ENCODE measurements at regions not wholly inside any gene's neighbourhood (a gene's known extent, or its start where the extent isn't known, plus 50 kb on each side); places are given as distances from the start of the nearest gene placed in this dataset.
"Not testable (repeated sequence)": the region's sequence is repeated elsewhere in the genome, so short reads cannot be mapped to it uniquely, and the experiment has no call there.

DNA sequence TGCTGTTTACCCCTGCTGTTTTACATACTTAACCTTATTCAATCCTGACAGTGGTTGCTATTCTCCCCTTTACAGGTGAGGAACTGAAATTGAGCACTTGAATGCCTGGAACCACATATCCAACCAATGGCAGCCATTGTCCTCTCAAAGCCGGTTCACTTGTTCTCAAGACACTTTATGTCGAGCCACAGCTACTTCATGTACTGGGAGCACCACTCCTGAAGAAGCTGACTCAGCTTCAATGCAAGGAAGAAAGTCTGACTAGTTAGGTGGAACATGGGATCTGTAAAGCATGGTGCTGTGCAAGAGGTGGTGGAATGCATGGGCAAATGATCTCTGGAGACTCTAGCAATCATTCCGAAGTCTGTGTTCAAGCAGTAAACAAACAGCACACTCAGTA is 113.9 kb upstream of the CPM start (continued):
- TF ChIP-seq, protein P1, sequence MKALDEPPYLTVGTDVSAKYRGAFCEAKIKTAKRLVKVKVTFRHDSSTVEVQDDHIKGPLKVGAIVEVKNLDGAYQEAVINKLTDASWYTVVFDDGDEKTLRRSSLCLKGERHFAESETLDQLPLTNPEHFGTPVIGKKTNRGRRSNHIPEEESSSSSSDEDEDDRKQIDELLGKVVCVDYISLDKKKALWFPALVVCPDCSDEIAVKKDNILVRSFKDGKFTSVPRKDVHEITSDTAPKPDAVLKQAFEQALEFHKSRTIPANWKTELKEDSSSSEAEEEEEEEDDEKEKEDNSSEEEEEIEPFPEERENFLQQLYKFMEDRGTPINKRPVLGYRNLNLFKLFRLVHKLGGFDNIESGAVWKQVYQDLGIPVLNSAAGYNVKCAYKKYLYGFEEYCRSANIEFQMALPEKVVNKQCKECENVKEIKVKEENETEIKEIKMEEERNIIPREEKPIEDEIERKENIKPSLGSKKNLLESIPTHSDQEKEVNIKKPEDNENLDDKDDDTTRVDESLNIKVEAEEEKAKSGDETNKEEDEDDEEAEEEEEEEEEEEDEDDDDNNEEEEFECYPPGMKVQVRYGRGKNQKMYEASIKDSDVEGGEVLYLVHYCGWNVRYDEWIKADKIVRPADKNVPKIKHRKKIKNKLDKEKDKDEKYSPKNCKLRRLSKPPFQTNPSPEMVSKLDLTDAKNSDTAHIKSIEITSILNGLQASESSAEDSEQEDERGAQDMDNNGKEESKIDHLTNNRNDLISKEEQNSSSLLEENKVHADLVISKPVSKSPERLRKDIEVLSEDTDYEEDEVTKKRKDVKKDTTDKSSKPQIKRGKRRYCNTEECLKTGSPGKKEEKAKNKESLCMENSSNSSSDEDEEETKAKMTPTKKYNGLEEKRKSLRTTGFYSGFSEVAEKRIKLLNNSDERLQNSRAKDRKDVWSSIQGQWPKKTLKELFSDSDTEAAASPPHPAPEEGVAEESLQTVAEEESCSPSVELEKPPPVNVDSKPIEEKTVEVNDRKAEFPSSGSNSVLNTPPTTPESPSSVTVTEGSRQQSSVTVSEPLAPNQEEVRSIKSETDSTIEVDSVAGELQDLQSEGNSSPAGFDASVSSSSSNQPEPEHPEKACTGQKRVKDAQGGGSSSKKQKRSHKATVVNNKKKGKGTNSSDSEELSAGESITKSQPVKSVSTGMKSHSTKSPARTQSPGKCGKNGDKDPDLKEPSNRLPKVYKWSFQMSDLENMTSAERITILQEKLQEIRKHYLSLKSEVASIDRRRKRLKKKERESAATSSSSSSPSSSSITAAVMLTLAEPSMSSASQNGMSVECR (CRISPR knock-in tag; IDR thresholded peaks at IDR 0.05; ENCODE audit: borderline replicate concordance), result no peak
- TF ChIP-seq, protein P2, sequence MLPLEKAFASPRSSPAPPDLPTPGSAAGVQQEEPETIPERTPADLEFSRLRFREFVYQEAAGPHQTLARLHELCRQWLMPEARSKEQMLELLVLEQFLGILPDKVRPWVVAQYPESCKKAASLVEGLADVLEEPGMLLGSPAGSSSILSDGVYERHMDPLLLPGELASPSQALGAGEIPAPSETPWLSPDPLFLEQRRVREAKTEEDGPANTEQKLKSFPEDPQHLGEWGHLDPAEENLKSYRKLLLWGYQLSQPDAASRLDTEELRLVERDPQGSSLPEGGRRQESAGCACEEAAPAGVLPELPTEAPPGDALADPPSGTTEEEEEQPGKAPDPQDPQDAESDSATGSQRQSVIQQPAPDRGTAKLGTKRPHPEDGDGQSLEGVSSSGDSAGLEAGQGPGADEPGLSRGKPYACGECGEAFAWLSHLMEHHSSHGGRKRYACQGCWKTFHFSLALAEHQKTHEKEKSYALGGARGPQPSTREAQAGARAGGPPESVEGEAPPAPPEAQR (CRISPR knock-in tag; IDR thresholded peaks at IDR 0.05), result no peak
- TF ChIP-seq, protein P3, sequence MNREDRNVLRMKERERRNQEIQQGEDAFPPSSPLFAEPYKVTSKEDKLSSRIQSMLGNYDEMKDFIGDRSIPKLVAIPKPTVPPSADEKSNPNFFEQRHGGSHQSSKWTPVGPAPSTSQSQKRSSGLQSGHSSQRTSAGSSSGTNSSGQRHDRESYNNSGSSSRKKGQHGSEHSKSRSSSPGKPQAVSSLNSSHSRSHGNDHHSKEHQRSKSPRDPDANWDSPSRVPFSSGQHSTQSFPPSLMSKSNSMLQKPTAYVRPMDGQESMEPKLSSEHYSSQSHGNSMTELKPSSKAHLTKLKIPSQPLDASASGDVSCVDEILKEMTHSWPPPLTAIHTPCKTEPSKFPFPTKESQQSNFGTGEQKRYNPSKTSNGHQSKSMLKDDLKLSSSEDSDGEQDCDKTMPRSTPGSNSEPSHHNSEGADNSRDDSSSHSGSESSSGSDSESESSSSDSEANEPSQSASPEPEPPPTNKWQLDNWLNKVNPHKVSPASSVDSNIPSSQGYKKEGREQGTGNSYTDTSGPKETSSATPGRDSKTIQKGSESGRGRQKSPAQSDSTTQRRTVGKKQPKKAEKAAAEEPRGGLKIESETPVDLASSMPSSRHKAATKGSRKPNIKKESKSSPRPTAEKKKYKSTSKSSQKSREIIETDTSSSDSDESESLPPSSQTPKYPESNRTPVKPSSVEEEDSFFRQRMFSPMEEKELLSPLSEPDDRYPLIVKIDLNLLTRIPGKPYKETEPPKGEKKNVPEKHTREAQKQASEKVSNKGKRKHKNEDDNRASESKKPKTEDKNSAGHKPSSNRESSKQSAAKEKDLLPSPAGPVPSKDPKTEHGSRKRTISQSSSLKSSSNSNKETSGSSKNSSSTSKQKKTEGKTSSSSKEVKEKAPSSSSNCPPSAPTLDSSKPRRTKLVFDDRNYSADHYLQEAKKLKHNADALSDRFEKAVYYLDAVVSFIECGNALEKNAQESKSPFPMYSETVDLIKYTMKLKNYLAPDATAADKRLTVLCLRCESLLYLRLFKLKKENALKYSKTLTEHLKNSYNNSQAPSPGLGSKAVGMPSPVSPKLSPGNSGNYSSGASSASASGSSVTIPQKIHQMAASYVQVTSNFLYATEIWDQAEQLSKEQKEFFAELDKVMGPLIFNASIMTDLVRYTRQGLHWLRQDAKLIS (CRISPR knock-in tag; IDR thresholded peaks at IDR 0.05; ENCODE audit: borderline replicate concordance), result no peak

DNA sequence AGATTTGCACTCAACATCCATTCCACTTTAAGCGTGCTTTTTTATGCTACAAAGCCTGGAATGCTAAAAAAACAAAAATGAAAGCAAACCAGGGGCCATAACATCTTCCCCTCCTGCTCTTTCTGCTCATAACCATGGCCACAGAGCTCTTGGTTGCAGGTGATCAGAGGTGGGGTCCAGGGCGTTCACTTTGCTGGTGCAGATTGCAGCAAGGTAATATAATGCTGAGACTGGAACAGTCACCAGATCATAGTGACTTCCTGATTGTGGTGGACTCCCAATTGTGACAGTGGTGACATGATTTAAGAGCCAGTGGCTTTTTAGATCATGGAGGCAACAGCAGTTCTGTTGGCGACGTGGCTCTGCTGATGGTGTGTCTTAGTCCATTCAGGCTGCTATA is 115.0 kb upstream of the CPM start:
- H3K9me3 Mint-ChIP-seq, result peaks cover 20% of the 10 kb centered on the region
- no peak overlapping the region for H3K4me3 Mint-ChIP-seq
- ATAC-seq, result no peak
- peaks cover 10% of the 10 kb centered on the region for H3K27me3 Mint-ChIP-seq (ENCODE audit: low read depth)
- peaks cover 19% of the 10 kb centered on the region for H3K4me1 Mint-ChIP-seq
- no peaks in the 10 kb centered on the region for H3K36me3 Mint-ChIP-seq
- ChIA-PET POLR2A (no interaction called here), CTCF (no interaction called here)
- no peak overlapping the region for H3K27ac Mint-ChIP-seq
- TF ChIP-seq, protein P4, sequence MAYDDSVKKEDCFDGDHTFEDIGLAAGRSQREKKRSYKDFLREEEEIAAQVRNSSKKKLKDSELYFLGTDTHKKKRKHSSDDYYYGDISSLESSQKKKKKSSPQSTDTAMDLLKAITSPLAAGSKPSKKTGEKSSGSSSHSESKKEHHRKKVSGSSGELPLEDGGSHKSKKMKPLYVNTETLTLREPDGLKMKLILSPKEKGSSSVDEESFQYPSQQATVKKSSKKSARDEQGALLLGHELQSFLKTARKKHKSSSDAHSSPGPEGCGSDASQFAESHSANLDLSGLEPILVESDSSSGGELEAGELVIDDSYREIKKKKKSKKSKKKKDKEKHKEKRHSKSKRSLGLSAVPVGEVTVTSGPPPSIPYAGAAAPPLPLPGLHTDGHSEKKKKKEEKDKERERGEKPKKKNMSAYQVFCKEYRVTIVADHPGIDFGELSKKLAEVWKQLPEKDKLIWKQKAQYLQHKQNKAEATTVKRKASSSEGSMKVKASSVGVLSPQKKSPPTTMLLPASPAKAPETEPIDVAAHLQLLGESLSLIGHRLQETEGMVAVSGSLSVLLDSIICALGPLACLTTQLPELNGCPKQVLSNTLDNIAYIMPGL (CRISPR knock-in tag; IDR thresholded peaks at IDR 0.05), result no peak
- TF ChIP-seq, protein P5, sequence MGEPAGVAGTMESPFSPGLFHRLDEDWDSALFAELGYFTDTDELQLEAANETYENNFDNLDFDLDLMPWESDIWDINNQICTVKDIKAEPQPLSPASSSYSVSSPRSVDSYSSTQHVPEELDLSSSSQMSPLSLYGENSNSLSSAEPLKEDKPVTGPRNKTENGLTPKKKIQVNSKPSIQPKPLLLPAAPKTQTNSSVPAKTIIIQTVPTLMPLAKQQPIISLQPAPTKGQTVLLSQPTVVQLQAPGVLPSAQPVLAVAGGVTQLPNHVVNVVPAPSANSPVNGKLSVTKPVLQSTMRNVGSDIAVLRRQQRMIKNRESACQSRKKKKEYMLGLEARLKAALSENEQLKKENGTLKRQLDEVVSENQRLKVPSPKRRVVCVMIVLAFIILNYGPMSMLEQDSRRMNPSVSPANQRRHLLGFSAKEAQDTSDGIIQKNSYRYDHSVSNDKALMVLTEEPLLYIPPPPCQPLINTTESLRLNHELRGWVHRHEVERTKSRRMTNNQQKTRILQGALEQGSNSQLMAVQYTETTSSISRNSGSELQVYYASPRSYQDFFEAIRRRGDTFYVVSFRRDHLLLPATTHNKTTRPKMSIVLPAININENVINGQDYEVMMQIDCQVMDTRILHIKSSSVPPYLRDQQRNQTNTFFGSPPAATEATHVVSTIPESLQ (CRISPR knock-in tag; IDR thresholded peaks at IDR 0.05), result no peak
- TF ChIP-seq SOX15 (CRISPR knock-in tag; IDR thresholded peaks at IDR 0.05) (no peak), TEAD4 (CRISPR knock-in tag; IDR thresholded peaks at IDR 0.05) (no peak), EMX1 (CRISPR knock-in tag; IDR thresholded peaks at IDR 0.05) (no peak), ZNF671 (CRISPR knock-in tag; IDR thresholded peaks at IDR 0.05) (no peak), ZNF138 (CRISPR knock-in tag; conservative IDR thresholded peaks at IDR 0.05) (no peak)
- TF ChIP-seq, protein P6, sequence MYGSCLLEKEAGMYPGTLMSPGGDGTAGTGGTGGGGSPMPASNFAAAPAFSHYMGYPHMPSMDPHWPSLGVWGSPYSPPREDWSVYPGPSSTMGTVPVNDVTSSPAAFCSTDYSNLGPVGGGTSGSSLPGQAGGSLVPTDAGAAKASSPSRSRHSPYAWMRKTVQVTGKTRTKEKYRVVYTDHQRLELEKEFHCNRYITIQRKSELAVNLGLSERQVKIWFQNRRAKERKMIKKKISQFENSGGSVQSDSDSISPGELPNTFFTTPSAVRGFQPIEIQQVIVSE (CRISPR knock-in tag; IDR thresholded peaks at IDR 0.05; ENCODE audit: borderline replicate concordance), result no peak
- TF ChIP-seq, protein P7, sequence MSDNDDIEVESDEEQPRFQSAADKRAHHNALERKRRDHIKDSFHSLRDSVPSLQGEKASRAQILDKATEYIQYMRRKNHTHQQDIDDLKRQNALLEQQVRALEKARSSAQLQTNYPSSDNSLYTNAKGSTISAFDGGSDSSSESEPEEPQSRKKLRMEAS (CRISPR knock-in tag; IDR thresholded peaks at IDR 0.05), result no peak
- TF ChIP-seq, protein P8, sequence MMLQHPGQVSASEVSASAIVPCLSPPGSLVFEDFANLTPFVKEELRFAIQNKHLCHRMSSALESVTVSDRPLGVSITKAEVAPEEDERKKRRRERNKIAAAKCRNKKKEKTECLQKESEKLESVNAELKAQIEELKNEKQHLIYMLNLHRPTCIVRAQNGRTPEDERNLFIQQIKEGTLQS (CRISPR knock-in tag; conservative IDR thresholded peaks at IDR 0.05), result no peak
- DNase-seq (ENCODE audit: low spot score), result no peak

DNA sequence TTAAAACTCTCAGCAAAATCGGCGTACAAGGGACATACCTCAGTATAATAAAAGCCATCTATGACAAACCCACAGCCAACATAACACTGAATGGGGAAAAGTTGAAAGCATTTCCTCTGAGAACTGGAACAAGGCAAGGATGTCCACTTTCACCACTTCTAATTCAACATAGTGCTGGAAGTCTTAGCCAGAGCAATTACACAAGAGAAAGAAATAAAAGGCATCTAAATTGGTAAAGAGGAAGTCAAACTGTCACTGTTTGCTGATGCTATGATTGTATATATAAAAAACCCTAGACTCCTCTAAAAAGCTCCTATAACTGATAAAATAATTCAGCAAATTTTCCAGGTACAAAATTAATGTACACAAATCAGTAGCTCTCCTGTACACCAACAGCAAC is 116.9 kb upstream of the CPM start:
- H3K27me3 Mint-ChIP-seq (ENCODE audit: low read depth), result peaks cover 10% of the 10 kb centered on the region
- H3K27ac Mint-ChIP-seq; CTCF ChIA-PET; DNase-seq (ENCODE audit: low spot score); POLR2A ChIA-PET; H3K4me3 Mint-ChIP-seq; H3K36me3 Mint-ChIP-seq; ATAC-seq: not testable (repeated sequence)
- peaks cover 28% of the 10 kb centered on the region for H3K4me1 Mint-ChIP-seq
- peaks cover 20% of the 10 kb centered on the region for H3K9me3 Mint-ChIP-seq
